ENCODE measurements at regions not wholly inside any gene's neighbourhood (a gene's known extent, or its start where the extent isn't known, plus 50 kb on each side); places are given as distances from the start of the nearest gene placed in this dataset.

DNA sequence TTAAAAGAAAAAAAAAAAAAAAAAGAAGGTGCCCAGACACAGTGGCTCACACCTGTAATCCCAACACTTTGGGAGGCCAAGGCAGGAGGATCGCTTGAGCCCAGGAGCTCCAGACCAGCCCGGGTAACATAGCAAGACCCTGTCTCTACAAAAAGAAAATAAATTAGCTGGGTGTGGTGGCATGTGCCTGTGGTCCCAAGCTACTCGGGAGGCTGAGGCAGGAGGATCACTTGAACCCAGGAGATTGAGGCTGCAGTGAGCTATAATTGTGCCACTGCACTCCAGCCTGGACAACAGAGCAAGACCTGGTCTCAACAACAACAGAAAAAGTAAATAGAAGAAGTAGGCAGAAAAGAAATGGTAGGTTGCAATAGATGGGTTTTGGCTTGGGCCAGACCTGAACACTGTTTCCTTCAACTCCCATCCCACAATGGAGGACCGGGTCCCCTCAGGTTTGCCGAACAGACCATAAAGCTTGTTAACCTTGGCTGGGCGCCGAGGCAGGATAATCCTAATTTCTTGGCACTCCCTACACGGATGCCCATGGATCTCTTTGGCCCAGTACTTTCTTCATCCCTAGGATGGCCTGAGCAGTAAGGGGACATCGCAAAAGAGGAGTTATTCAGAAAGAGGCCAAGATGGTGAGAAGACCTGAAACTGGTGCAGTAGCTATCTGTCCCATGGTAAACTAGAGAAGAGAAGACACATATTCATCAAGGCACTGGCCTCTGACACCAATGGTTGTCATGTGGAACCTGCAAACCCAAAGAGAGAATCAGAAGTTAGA lies 165.5 kb upstream of the CCND2 start:
- TF ChIP-seq TAF1 (IDR thresholded peaks at IDR 0.05; ENCODE audit: low read depth) (no peak), EP300 (conservative IDR thresholded peaks at IDR 0.05; ENCODE audit: poor library complexity, severe bottlenecking) (no peak), POLR2AphosphoS5 (IDR thresholded peaks at IDR 0.05) (no peak), EZH2 (IDR thresholded peaks at IDR 0.05; ENCODE audit: borderline replicate concordance, insufficient read depth, low read length, poor library complexity, severe bottlenecking) (no peak), RAD21 (conservative IDR thresholded peaks at IDR 0.05) (no peak)
- TF ChIP-seq, protein P1, sequence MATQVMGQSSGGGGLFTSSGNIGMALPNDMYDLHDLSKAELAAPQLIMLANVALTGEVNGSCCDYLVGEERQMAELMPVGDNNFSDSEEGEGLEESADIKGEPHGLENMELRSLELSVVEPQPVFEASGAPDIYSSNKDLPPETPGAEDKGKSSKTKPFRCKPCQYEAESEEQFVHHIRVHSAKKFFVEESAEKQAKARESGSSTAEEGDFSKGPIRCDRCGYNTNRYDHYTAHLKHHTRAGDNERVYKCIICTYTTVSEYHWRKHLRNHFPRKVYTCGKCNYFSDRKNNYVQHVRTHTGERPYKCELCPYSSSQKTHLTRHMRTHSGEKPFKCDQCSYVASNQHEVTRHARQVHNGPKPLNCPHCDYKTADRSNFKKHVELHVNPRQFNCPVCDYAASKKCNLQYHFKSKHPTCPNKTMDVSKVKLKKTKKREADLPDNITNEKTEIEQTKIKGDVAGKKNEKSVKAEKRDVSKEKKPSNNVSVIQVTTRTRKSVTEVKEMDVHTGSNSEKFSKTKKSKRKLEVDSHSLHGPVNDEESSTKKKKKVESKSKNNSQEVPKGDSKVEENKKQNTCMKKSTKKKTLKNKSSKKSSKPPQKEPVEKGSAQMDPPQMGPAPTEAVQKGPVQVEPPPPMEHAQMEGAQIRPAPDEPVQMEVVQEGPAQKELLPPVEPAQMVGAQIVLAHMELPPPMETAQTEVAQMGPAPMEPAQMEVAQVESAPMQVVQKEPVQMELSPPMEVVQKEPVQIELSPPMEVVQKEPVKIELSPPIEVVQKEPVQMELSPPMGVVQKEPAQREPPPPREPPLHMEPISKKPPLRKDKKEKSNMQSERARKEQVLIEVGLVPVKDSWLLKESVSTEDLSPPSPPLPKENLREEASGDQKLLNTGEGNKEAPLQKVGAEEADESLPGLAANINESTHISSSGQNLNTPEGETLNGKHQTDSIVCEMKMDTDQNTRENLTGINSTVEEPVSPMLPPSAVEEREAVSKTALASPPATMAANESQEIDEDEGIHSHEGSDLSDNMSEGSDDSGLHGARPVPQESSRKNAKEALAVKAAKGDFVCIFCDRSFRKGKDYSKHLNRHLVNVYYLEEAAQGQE (IDR thresholded peaks at IDR 0.05; ENCODE audit: borderline replicate concordance): no peak
- TF ChIP-seq, protein P2, sequence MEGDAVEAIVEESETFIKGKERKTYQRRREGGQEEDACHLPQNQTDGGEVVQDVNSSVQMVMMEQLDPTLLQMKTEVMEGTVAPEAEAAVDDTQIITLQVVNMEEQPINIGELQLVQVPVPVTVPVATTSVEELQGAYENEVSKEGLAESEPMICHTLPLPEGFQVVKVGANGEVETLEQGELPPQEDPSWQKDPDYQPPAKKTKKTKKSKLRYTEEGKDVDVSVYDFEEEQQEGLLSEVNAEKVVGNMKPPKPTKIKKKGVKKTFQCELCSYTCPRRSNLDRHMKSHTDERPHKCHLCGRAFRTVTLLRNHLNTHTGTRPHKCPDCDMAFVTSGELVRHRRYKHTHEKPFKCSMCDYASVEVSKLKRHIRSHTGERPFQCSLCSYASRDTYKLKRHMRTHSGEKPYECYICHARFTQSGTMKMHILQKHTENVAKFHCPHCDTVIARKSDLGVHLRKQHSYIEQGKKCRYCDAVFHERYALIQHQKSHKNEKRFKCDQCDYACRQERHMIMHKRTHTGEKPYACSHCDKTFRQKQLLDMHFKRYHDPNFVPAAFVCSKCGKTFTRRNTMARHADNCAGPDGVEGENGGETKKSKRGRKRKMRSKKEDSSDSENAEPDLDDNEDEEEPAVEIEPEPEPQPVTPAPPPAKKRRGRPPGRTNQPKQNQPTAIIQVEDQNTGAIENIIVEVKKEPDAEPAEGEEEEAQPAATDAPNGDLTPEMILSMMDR (IDR thresholded peaks at IDR 0.05; ENCODE audit: poor library complexity, severe bottlenecking): no peak
